SW480 (cell line): ENCODE measurements at regions not wholly inside any gene's neighbourhood (a gene's known extent, or its start where the extent isn't known, plus 50 kb on each side); places are given as distances from the start of the nearest gene placed in this dataset.

Experiments
- DNase-seq: peaks from one replicate; pipeline ENCODE4 v3.0.0-alpha.2; 2016; ENCODE audit warnings: low spot score

DNA sequence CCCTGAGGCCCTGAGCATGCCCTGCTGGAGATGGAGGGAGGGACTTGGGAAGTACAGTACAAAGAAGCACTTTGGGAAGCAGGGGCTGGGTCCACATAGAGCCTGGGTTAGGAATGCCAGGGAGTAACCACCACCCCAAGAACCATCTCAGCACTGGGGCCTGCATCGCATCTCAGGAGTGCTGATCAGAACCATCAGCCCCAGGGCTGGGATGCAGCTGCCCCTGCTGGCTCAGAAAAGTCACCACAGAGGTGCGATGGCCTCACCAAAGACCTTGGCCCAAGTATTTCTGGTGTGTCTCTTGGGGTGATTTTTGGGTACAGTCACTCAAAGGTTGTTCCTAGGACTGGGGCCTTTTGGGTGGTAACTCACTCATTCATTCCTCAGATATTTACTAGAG is 236.8 kb upstream of the MVB12B start:
- no peak for DNase-seq

GRCh38 chr9:126093771-126094170 is 232.9 kb upstream of the MVB12B start:
- no peak for DNase-seq

GRCh38 chr9:126095546-126096190 is 231.0 kb upstream of the MVB12B start:
- DNase-seq = no peak

DNA sequence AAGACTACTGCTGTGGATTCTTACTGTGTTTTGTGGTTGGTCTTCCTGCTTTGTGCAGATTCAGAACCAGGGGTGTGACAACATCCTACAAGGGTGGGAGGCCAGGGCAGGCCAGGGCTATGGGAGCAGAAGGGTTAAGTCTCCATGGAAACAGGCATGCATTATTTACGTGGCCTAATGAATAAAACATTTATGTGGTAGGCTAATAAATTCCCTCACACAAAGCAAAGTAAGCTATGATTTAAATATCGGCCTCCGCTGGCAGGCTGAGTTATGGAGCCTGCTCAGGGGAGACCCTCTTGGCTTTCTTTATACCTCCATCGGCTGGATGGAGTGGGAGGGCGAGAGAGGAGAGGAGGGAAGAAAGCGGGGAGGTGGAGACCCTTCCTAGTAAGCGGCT is 230.3 kb upstream of the MVB12B start:
- DNase-seq = no peak

- DNase-seq = no peak
Measured at GRCh38 chr9:126097679-126098078, 228.9 kb upstream of the MVB12B start.

DNA sequence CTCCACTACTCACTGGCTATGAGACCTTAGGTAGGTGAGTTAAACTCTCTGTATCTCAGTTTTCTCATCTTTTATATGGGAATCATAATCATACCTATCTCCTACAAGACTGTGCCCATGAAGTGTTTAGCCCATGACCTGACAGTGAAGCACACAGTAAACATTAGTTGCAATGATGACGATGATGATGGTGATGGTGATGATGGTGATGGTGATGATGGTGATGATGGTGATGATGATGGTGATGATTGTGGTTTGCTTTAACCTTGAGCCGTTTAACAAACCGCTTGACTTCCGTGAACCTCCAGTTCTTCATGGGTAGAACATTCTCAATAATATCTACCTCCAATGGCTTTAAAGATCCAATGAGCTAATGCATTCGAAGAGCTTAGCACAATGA is 220.2 kb upstream of the MVB12B start:
- DNase-seq = no peak

DNA sequence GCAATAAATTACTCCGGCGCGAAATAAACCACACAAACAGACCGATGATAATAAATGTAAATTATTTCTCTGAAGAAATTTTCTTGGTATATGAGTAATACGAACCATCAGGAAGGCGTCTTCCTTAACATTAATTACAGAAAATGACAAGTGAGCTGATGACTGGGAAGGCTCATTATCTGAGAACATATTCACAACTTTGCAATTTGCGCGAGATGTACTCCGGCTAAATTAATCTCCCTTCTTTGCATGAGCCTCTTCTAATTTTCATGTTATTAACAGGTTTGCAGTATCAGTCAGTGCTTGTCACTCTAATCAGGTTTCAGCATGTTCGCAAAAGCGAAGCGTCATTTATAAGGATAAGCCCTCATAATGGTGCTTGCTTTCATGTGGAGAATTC is 218.9 kb upstream of the MVB12B start:
- no peak for DNase-seq

GRCh38 chr9:126108240-126108639 is 218.4 kb upstream of the MVB12B start:
- peak; percentile 14 for DNase-seq

GRCh38 chr9:126109575-126109974 is 217.1 kb upstream of the MVB12B start:
- no peak for DNase-seq

GRCh38 chr9:126111556-126111955 is 215.1 kb upstream of the MVB12B start:
- no peak for DNase-seq

DNA sequence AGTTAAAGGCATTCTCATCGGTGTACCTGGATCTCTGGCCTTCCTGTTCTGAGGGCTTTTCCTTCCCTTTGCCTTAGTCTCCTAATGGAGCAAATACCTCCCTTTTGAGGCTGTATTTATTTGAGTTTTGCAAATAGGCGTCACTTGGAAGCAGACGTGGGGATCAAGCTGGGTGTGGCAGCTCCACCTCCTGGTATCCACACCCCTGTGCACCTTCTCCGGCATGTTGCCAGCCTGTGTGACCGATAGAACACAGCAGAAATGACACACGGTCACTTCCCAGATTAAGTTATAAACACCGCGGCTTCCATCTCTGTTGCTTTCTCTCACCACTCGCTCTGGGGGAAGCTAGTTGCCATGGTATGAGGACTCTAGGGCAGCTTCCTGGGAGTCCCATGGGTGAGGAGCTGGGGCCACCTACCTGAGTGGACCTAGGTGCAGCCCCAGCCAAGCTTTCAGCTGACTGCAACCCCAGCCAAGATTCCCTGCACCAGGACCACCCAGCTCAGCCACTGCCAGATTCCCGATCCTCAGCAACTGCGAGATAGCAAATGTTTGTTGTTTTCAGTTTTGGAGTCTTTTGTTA is 214.4 kb upstream of the MVB12B start:
- DNase-seq = peak; percentile 6

DNA sequence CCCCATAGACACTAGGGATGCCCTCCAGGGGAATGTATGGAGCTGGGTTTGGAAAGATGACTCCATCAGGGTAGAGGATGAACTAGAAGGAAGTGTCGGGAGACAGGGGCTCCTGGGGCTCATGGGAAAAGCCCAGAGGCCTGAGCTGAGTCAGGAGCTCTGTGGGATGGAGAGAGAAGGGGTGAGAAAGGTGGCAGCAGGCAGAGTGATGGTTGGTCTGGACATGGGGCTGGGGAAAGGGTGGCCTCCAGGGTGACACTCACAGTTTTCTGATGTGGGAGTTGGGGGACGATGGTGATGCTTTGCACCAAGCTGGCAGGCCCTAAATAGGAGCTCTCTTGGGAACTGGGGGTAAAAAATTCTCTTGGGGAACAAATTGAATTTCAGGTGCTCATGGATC is 213.5 kb upstream of the MVB12B start:
- DNase-seq = no peak

DNA sequence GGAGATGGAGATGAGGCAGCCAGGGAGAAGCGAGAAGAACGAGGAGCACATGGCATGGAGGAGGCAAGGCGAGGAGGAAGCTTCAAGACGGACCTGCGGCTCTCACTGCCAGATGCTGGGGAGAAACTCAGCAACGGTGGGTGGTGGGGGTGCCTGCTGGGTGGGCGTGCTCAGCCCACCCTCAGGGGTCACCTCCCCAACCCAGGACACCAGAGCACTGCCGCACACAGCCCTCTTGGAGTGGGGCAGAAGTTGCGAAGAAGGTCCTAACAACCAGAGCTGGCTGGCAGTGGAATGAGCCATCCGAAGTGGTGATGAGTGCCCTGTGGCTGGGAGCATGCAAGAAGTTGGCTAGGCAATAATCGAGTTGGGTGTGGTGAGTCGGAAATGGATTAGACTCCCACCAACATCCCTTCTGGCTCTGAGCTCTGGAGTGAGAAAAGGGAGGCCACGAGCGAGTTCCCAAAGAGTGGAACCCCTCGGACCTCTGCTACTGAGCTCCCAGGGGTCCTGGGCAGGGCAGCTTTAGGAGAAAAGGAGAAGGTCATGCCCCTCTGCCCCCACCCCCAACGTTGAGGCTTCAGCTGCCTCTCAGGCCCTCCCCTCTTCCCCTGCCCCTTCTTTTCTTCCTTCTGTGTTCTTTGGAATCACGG is 212.7 kb upstream of the MVB12B start:
- DNase-seq = no peak

DNA sequence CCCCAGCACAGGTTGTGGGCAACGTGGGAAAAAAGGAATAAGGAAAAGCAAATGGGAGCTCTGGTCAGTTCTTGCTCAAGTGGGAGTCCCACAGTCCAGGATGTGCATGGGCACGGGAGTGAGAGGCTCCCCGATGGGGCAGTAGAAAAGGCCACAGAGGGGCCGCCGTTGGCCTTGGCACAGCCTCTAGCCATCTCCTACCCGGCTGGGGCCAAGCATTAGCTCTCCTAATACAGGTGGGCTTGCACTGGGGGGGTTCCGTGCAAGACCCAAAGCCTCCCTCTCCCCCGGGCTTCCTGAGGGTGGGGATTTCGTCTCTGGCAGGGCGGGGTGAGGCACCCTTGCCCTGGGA is 212.2 kb upstream of the MVB12B start:
- no peak for DNase-seq

GRCh38 chr9:126114850-126115460 is 211.7 kb upstream of the MVB12B start:
- DNase-seq = no peak

- no peak for DNase-seq
Measured at GRCh38 chr9:126116351-126117157, 210.1 kb upstream of the MVB12B start.

- no peak for DNase-seq
Measured at GRCh38 chr9:126117158-126117425, 209.5 kb upstream of the MVB12B start.

GRCh38 chr9:126117631-126118030 is 209.0 kb upstream of the MVB12B start:
- no peak for DNase-seq

GRCh38 chr9:126119731-126120130 is 206.9 kb upstream of the MVB12B start:
- no peak for DNase-seq

DNA sequence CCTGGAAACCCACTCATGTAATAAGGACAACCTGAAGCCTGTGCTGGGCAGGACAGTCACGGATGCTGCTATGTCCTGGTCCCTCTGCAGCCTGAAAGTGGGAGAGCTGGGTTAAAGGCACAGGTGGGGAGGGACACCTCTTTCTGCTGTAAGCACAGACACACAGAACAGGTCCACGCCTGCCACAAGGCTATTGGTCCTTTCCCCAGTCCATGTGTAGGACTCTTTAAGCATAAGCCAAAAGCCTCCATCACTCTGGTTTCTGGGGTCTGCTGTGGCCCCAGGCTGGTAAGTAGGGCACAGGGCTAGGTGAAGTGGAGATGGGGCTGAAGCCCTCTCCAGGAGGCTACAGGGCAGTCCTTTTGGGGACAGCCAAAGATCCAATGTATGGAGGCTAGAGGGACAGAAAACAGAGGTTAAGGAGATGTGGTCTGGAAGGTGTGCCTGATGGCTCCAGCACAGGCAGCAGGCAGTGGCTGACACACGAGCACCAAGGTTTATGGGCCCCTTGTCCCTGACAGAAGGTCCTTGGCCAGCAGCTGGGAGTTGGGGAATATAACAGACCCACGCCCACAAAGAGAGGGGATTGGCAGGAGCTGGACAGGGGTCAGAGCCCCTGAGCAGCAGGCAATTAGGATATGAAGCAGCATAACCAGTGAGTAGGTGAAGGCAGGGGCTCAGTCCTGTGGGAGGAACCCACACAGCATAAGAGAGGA is 203.6 kb upstream of the MVB12B start:
- no peak for DNase-seq

DNA sequence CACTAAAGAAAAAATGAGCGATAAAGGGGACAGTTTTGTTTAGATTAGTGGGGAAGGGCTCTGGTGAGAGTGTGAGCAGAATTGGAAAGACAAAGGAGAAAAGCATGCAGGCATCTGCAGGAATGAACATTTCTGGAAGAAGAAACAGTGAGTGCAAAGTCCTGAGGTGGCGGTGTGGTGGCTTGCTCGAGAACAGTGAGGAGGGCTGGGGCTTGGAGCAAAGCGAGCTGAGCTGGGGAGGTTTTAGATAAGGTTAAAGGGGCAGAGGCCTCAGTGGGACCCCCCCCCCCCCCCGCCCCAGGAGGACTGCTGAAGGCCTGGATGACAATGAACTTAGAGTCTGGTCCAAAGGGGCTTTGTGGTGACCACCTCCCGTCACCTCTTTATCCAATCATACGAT is 202.7 kb upstream of the MVB12B start:
- DNase-seq = no peak

DNA sequence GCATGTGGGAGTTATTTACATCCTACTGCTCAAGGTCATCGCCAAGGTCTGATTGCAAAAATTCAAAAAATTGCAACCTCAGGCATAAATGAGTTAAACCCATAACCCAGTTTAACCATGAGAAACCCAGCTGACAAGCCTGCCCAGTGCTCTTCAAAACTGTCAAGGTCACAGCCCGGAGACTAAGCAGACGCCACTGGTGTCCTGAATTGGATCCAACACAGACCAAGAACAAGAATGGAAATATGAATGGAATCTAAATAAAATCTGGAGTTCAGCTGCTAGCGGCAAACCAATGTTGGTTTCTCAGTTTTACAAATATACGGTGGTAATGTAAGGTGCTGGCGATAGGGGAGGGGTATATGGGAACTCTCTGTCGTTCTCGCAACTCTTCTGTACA is 201.5 kb upstream of the MVB12B start:
- no peak for DNase-seq
